22Rv1 (cell line): ENCODE measurements at regions not wholly inside any gene's neighbourhood (a gene's known extent, or its start where the extent isn't known, plus 50 kb on each side); places are given as distances from the start of the nearest gene placed in this dataset.
"Not testable (repeated sequence)": the region's sequence is repeated elsewhere in the genome, so short reads cannot be mapped to it uniquely, and the experiment has no call there.

Source experiments
- H3K27ac ChIP-seq: fragments of 450-650 bp; 2 replicates; pipeline ENCODE4 v1.5.1; 2017
- CTCF ChIP-seq: fragments of 450-650 bp; IDR thresholded peaks from 2 replicates; pipeline ENCODE4 v1.5.1; 2017; ENCODE audit warnings: mild to moderate bottlenecking
- ZFX ChIP-seq: fragments of 450-650 bp; IDR thresholded peaks from 2 replicates; pipeline ENCODE4 v1.6.1; 2017; ENCODE audit warnings: antibody characterized with exemption, borderline replicate concordance

- TF ChIP-seq CTCF (no peak), ZFX (no peak)
- no peak overlapping the region for H3K27ac ChIP-seq
Observed at GRCh38 chr10:8661886-8662285, 607.4 kb downstream of the GATA3 start.

GRCh38 chr10:8663131-8663530 lies 608.6 kb downstream of the GATA3 start:
- no peak overlapping the region for H3K27ac ChIP-seq
- TF ChIP-seq CTCF (no peak), ZFX (no peak)

GRCh38 chr10:8665322-8665721 lies 610.8 kb downstream of the GATA3 start:
- no peak for TF ChIP-seq ZFX
- H3K27ac ChIP-seq, result no peak overlapping the region

GRCh38 chr10:8670461-8670860 lies 616.0 kb downstream of the GATA3 start:
- H3K27ac ChIP-seq, result no peak overlapping the region
- TF ChIP-seq ZFX (no peak), CTCF (no peak)

- no peak for TF ChIP-seq ZFX
- no peak for TF ChIP-seq CTCF
- no peak overlapping the region for H3K27ac ChIP-seq
Observed at GRCh38 chr10:8674230-8674629, 619.7 kb downstream of the GATA3 start.

GRCh38 chr10:8677642-8678041 lies 623.2 kb downstream of the GATA3 start:
- TF ChIP-seq ZFX, result no peak
- TF ChIP-seq CTCF, result no peak
- no peak overlapping the region for H3K27ac ChIP-seq

- not testable (repeated sequence) for H3K27ac ChIP-seq
Observed at GRCh38 chr10:8684916-8685315, 630.4 kb downstream of the GATA3 start.

GRCh38 chr10:8688881-8689280 lies 634.4 kb downstream of the GATA3 start:
- H3K27ac ChIP-seq, result no peak overlapping the region
- TF ChIP-seq CTCF (no peak), ZFX (no peak)
